ENCODE measurements at regions not wholly inside any gene's neighbourhood (a gene's known extent, or its start where the extent isn't known, plus 50 kb on each side); places are given as distances from the start of the nearest gene placed in this dataset.

GRCh38 chr10:46230615-46231014, 56.2 kb upstream of the ANTXRL start:
- no peak for TF ChIP-seq ZBTB7A (IDR thresholded peaks at IDR 0.05; ENCODE audit: low read depth)
- no peak for TF ChIP-seq TCF12 (IDR thresholded peaks at IDR 0.05; ENCODE audit: low read depth)
- no peak for TF ChIP-seq USF1 (IDR thresholded peaks at IDR 0.05)
- TF ChIP-seq CEBPB (IDR thresholded peaks at IDR 0.05) = no peak
- no peak for TF ChIP-seq REST (IDR thresholded peaks at IDR 0.05; ENCODE audit: low read depth)
- no peak for TF ChIP-seq TAF1 (IDR thresholded peaks at IDR 0.05; ENCODE audit: low read depth)
- TF ChIP-seq EGR1 (IDR thresholded peaks at IDR 0.05) = no peak
- TF ChIP-seq EP300 (IDR thresholded peaks at IDR 0.05; ENCODE audit: borderline replicate concordance) = no peak
- no peak for TF ChIP-seq RAD21 (IDR thresholded peaks at IDR 0.05; ENCODE audit: low read depth)
- no peak for TF ChIP-seq MAX (IDR thresholded peaks at IDR 0.05)
- no peak for TF ChIP-seq YY1 (IDR thresholded peaks at IDR 0.05; ENCODE audit: low read depth)
